NCI-H2171 treated with DMSO at 0.1 percent for 48 hours (cell line): ENCODE measurements at regions not wholly inside any gene's neighbourhood (a gene's known extent, or its start where the extent isn't known, plus 50 kb on each side); places are given as distances from the start of the nearest gene placed in this dataset.
"Not testable (repeated sequence)": the region's sequence is repeated elsewhere in the genome, so short reads cannot be mapped to it uniquely, and the experiment has no call there.

Experiments used
- DNase-seq: peaks from one replicate; lab custom pipeline; 2025; lab: John Stamatoyannopoulos, UW

DNA sequence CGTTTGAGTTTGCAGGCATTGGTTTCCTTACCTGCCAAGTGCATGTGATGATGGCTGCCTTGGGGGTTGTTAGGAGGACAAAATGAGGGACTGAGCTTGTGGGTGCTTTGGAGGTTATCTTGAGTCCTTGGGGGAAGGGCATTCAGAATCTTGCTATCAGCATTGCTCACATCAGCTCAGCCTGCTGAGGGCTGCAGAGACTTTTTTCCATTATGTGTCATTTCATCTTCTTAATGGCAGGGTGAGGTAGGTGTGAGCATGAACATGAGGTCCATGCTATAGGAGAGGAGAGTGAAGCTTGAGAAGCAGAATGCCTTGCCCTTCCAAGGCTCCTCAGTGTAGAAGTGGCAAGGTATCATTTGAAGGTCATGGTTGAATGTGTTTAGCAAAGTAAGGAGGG lies 112.3 kb downstream of the MIAT start:
- DNase-seq, result no peak

DNA sequence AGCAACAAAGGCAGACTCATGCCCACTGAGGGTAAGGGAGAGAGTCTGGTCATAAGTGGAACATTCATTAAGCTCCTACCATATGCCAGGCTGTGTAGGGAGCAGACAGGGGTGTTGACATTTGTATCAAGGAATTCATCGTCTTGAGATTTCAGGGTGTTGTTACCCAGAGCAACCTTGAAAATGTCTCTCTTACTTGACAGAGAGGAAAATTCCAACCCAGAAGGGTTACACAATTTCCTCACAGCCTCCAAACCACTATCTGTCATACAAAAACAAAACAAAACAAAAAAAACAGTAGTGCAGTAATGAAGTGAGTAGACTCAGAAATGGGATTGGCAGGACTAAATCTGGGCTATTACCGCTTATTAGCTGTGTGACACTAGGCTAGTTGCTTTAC lies 113.2 kb downstream of the MIAT start:
- no peak for DNase-seq

DNA sequence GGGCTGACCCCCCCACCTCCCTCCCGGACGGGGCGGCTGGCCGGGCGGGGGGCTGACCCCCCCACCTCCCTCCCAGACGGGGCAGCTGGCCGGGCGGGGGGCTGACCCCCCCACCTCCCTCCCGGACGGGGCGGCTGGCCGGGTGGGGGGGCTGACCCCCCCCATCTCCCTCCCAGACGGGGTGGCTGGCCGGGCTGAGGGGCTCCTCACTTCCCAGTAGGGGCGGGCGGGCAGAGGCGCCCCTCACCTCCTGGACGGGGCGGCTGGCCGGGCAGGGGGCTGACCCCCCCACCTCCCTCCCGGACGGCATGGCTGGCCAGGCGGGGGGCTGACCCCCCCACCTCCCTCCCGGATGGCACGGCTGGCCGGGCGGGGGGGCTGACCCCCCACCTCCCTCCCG lies 115.7 kb downstream of the MIAT start:
- not testable (repeated sequence) for DNase-seq

DNA sequence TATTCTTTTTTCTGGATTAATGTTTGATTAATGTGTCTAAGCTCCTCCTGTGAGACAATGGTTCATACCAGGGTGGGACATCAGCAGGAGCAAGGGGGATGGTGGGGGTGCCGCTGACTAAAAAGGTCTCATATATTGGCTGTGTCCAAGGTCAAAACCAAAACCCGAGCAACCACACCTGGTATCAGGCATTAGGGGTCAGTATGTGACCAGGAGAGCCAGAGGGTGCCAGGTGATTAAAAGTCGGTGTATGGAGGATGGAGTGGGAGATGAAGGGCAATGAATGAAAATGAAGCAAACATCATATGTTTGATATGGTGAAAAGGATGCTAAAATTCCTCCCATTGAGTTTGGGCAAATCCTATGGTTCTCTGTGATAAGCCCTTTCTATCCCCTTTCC lies 118.0 kb downstream of the MIAT start:
- DNase-seq, result no peak

- no peak for DNase-seq
Observed at GRCh38 chr22:26777156-26777801, 119.9 kb downstream of the MIAT start.

GRCh38 chr22:26778372-26778771 lies 121.0 kb downstream of the MIAT start:
- no peak for DNase-seq

- DNase-seq, result no peak
Observed at GRCh38 chr22:26779108-26779507, 121.7 kb downstream of the MIAT start.

DNA sequence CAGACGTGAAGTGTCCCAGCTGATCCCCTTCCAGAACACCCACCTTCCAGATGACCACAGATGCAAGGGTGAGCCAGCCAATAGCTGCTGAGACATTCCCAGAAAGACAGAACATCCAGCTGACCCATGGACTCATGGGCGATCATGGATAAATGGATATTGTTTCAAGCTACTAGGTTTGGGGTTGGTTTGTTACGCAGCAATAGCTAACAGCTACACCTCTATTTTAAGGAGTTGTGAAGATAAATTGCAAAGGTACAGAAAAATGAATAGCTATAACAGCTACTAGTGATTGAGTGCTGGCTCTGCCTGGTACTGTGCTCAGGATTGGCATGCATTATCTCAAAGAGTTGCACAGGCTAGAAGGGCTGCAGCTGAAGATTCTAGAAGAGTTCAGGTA lies 122.5 kb downstream of the MIAT start:
- no peak for DNase-seq

- no peak for DNase-seq
Observed at GRCh38 chr22:26780521-26780920, 123.1 kb downstream of the MIAT start.

DNA sequence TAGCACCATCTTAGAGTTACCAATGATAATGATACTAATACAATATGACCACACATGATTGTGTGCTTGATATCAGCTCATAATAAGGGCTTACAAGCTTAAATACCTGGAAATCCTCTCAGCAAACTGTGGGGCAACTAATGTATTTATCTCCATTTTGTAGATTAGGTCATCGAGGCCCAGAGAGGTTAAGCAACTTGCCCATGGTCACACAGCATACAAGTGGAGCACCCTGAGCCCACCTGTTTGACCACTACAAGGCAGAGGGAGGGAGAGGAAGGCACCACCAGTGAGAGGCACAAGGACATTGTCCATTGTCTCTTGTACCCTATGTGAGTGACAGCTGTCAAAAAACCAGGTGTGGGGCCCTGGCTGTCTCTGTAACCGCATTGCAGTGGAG lies 123.7 kb downstream of the MIAT start:
- DNase-seq, result no peak

DNA sequence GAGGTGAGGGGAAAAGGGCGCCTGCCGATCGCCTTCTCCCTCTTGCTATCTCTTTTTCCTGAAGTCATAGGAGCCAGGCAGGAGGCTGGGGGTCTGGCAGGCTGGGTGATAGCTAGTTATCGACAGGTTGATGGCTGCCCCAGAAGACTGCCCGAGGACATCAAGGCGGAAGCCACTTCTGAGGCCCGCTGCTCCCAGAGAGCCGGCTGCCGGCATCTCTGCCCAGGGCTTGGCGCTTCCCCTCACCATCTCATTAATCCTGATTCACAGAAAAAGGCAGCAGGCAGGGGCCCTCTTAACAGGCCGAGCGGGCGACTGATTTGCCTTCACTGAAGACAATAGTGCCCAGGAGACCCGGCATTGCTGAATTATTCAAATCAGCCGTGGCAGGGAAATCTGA lies 124.2 kb downstream of the MIAT start:
- no peak for DNase-seq

GRCh38 chr22:26783885-26784284 lies 126.5 kb downstream of the MIAT start:
- no peak for DNase-seq

DNA sequence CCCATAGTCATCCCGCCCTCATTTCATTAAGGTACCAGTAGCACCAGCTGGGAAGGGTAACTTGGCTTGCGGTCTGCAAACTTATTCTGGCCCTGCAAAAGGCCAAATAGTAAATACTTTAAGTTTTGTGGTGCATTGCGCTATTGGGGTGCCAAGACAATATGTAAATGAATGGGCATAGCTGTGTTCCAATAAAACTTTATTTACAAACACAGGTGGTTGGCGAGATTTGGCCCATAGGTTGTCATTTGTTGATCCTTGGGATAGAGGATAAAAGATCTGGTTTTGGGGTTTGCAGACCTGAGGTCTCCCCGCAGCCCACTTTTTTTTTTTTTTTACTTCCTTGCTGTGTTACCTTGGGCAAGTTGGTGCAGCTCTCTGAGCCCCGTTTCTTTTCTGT lies 127.4 kb downstream of the MIAT start:
- no peak for DNase-seq

- DNase-seq, result no peak
Observed at GRCh38 chr22:26785932-26786331, 128.5 kb downstream of the MIAT start.

DNA sequence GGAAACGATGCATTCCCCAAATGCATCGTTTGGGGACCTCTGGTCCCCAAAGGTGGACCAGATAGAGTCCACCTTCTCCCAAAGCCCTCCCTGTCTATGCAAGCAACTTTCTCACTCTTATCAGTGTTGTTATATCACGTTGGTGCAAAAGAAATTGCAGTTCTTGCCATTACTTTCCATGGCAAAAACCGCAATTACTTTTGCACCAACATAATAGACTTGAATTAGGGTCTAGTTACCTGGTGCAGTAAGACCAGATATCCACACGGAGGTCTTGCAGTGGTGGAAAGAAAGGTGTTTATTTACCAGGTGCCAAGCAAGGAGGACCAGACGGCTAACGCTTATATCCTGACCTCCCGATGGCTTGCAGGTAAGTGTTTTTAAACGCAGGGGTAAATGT lies 129.0 kb downstream of the MIAT start:
- DNase-seq, result no peak

- peak; percentile 83 for DNase-seq
Observed at GRCh38 chr22:26789951-26790350, 132.6 kb downstream of the MIAT start.

- no peak for DNase-seq
Observed at GRCh38 chr22:26792522-26792921, 135.1 kb downstream of the MIAT start.

DNA sequence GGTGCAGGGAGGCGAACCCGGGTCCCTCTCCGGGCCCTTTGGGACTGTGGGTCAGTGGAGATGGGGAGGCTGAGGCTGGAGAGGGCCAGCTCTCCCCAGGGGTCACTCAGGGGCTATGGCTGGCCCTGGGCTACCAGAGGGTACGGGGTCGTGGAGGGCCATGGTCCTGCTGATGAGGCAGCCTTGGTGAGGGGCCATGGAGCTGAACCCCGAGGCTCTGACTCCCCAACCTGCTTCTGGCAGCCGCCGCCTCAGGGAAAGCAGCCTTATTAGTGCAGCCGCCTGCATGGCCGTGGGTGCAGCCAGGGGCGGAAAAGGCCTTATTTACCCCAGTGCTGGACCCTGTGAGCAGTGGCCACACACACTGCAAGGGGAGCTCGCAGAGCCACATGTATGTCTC lies 139.4 kb downstream of the MIAT start:
- DNase-seq, result no peak

DNA sequence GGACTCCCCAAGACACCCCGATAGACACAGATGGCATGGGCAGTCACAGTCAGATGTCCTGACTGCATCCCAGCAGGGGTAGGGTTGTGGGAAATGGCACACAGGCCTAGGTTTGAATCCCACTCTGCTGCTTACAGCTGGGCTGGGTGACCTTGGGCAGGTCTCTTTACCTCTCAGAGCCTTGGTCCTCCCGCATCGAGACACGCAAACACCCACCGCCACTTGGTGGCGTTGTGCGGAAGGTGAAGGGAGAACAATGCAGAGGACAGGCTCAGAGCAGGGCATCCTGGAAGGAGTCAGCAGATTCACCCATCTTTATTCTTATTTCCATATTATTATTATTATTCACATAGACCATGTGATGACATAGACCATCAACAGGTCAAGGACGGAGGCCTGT lies 140.5 kb downstream of the MIAT start:
- DNase-seq, result no peak

GRCh38 chr22:26798462-26799065 lies 141.2 kb downstream of the MIAT start:
- no peak for DNase-seq

GRCh38 chr22:26800858-26801257 lies 143.5 kb downstream of the MIAT start:
- DNase-seq, result no peak

DNA sequence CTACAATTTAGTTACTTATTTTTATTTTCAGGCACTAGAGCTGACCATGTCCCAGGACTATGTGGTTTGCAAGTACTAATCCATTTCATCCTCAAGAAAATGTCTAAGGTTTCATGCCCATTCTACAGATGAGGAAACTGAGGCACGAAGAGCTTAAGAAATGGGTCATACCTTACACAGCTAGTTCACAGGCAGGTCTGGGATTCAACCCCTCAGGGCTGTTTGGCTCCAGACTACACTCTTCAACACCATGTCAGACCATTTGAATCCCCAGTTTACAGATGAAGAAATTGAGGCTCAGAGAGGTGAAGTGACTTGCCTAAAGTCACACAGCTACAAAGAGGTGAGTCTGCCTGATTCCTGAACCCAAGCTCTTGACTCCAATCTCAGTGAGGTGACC lies 144.1 kb downstream of the MIAT start:
- no peak for DNase-seq

GRCh38 chr22:26804315-26804714 lies 146.9 kb downstream of the MIAT start:
- DNase-seq, result no peak

DNA sequence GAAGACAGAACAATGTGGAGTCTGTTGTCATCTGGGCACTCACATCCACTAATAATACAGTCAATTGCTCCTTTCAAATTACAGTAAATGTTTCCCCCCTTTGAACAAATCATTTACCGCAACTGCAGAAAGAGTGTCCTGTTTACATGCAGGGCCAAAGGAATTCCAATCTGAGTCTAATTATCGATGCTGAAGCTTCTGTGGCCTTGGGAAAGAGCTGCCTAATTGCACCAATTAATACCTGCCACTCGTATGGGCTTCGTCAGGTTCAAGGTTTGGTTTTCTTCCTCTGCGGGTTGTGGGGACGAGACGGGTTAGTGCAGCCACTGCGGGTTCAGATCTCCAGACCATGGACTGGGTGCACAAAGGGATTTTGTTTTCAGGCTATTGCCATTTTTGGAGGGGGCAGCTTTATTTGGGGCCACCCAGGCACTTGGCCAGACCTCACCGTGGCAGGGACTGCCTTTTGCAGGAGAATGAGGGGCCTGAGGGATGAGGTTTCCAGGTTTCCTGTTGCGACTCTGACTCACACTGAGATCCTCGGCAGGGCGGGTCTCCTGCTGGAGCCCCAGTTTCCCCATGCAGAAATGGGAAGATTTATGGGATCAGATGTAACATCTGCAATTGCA lies 147.6 kb downstream of the MIAT start:
- DNase-seq, result no peak
